ENCODE measurements at regions not wholly inside any gene's neighbourhood (a gene's known extent, or its start where the extent isn't known, plus 50 kb on each side); places are given as distances from the start of the nearest gene placed in this dataset.

- TF ChIP-seq CTCF (conservative IDR thresholded peaks at IDR 0.05) (no peak), ZFX (IDR thresholded peaks at IDR 0.05) (no peak)
These were observed 409.8 kb downstream of the DAD1 start for GRCh38 chr14:22179190-22179589.

All from C4-2B (cell line).